ENCODE measurements at regions not wholly inside any gene's neighbourhood (a gene's known extent, or its start where the extent isn't known, plus 50 kb on each side); places are given as distances from the start of the nearest gene placed in this dataset.
"Not testable (repeated sequence)": the region's sequence is repeated elsewhere in the genome, so short reads cannot be mapped to it uniquely, and the experiment has no call there.

DNA sequence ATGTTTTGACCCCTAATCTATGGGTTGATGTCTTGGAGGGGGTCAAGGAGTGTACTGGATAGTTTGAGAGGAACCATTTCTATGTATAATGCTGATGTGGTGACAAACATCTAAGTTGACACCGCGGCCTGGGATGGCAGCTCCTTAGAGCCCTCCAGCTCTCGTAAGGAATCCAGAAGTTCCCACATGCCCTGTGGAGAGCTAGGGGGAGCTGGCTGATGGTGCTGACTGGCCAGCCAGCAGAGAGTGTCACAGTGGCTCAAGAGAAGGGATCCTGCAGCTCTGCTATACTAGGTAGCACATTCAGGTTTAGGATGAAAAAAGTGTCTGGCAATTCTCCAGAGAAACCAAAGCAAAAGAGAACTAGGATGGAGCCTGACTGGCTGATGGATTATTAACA lies 842.2 kb upstream of the VRK2 start:
- Histone ChIP-seq H3K36me3 (ENCODE audit: insufficient read depth, low read length) (no peaks in the 10 kb centered on the region), H3K9me3 (ENCODE audit: low read length) (no peaks in the 10 kb centered on the region), H3K4me3 (ENCODE audit: low read length) (no peak overlapping the region), H3K27me3 (ENCODE audit: insufficient read depth, low read length) (no peaks in the 10 kb centered on the region), H3K4me1 (ENCODE audit: insufficient read depth, low read length) (no peaks in the 10 kb centered on the region), H2AFZ (ENCODE audit: low read depth, low read length) (no peak overlapping the region)

DNA sequence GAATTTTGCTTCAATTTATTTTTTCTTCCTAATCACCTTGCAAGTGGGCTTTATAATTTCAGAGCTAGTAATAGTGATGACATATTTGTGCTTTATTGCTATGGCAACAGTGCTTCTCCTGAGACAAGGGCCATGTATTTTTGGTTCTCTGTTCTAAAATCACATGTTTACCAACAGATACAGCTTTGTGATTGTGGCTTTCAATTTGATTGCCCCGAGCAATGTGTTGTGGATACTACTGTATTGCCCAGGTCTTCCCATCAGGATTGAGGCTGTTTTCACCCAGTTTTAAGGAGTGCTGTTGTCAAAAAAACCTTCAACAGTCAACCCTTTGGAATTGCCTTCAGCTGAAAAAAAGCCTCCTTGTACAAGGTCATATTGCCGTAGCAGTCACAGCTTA lies 841.4 kb upstream of the VRK2 start:
- no peaks in the 10 kb centered on the region for H3K27me3 ChIP-seq (ENCODE audit: insufficient read depth, low read length)
- no peaks in the 10 kb centered on the region for H3K4me1 ChIP-seq (ENCODE audit: insufficient read depth, low read length)
- no peaks in the 10 kb centered on the region for H3K9me3 ChIP-seq (ENCODE audit: low read length)
- H2AFZ ChIP-seq (ENCODE audit: low read depth, low read length), result no peak overlapping the region
- H3K36me3 ChIP-seq (ENCODE audit: insufficient read depth, low read length), result no peaks in the 10 kb centered on the region
- no peak overlapping the region for H3K4me3 ChIP-seq (ENCODE audit: low read length)

DNA sequence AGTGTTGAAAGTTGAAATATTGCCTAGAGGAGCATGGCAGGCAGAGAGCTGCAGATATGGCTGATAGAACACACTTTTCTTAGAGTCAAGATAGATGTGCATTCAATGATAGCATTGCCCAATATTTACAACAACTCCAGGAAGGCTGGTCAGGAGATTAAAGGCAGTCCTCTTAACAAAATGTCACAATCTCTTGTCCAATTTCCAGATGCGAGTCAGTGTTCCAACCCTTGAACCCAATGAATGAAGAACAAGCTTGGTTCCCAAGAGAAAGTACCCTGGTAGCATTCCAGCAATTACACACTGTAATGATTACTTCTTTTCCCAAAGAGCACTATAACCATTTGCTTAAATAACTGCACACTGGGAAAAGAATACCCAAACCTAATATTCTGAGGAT lies 839.4 kb upstream of the VRK2 start:
- Histone ChIP-seq H3K4me1 (ENCODE audit: insufficient read depth, low read length) (no peaks in the 10 kb centered on the region), H3K9me3 (ENCODE audit: low read length) (no peaks in the 10 kb centered on the region), H3K4me3 (ENCODE audit: low read length) (no peak overlapping the region), H2AFZ (ENCODE audit: low read depth, low read length) (no peak overlapping the region), H3K36me3 (ENCODE audit: insufficient read depth, low read length) (no peaks in the 10 kb centered on the region), H3K27me3 (ENCODE audit: insufficient read depth, low read length) (no peaks in the 10 kb centered on the region)

DNA sequence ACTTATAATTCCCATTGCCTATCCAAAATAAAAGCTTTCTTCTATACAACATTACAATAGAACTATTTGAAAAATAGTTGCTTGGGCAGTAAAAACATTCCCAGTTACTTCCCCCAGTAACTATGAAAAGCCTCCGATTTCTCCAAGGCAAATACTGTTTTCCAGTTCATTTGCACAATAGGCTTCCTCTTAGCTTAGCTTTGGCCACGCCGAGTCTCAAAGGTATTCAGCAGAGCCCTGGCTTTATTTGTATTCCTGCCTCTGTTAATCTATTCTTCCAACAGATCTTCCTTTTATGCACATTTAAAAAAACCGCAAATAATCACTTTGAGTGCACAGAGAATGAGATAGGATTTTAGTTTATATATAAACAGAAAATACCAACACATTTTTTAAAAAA lies 836.8 kb upstream of the VRK2 start:
- Histone ChIP-seq H3K4me1 (ENCODE audit: insufficient read depth, low read length) (no peaks in the 10 kb centered on the region), H3K36me3 (ENCODE audit: insufficient read depth, low read length) (no peaks in the 10 kb centered on the region), H2AFZ (ENCODE audit: low read depth, low read length) (no peak overlapping the region), H3K27me3 (ENCODE audit: insufficient read depth, low read length) (no peaks in the 10 kb centered on the region), H3K9me3 (ENCODE audit: low read length) (no peaks in the 10 kb centered on the region), H3K4me3 (ENCODE audit: low read length) (no peak overlapping the region)

DNA sequence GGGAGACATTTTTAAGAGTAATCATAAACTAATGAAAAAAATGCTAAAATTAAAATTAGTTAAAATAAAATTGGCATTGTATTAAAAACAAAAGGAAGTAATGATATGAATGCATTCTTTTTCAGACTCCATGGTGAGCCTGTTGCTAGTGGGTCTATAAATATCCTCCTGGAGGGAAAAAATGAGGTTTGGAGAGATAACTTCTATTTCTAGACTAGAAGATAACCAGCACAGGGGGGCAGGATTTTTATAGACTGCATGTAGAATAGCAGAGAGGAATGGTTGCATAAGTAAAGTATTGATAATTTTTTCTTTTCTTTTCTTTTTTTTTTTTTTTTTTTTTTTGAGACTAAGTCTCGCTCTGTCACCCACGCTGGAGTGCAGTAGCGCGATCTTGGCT lies 835.8 kb upstream of the VRK2 start:
- H2AFZ ChIP-seq (ENCODE audit: low read depth, low read length), result no peak overlapping the region
- no peaks in the 10 kb centered on the region for H3K4me1 ChIP-seq (ENCODE audit: insufficient read depth, low read length)
- H3K4me3 ChIP-seq (ENCODE audit: low read length), result no peak overlapping the region
- H3K36me3 ChIP-seq (ENCODE audit: insufficient read depth, low read length), result no peaks in the 10 kb centered on the region
- no peaks in the 10 kb centered on the region for H3K9me3 ChIP-seq (ENCODE audit: low read length)
- no peaks in the 10 kb centered on the region for H3K27me3 ChIP-seq (ENCODE audit: insufficient read depth, low read length)

DNA sequence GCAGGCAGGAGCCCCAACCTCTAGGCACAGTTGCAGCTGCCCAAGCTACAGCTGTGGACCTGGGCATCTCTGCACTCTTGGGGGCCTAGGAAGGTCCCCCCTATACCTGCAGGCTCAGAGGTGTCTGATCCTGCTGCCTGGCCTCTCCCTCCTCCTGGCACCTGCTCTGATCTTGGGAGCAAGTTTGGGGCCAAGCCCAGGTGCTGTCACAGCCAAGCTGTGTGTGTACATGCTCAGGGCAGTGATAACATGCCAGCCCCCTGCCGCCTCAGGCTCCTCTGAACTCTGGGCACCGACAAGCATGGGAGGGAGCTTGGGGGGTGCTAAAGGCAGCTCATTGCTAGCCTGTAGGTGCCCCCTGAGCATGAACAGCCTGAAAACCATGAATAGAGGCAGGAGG lies 829.6 kb upstream of the VRK2 start:
- no peak overlapping the region for H2AFZ ChIP-seq (ENCODE audit: low read depth, low read length)
- H3K9me3 ChIP-seq (ENCODE audit: low read length), result no peaks in the 10 kb centered on the region
- H3K4me3 ChIP-seq (ENCODE audit: low read length), result no peak overlapping the region
- H3K36me3 ChIP-seq (ENCODE audit: insufficient read depth, low read length), result no peaks in the 10 kb centered on the region
- H3K4me1 ChIP-seq (ENCODE audit: insufficient read depth, low read length), result no peaks in the 10 kb centered on the region
- H3K27me3 ChIP-seq (ENCODE audit: insufficient read depth, low read length), result no peaks in the 10 kb centered on the region

DNA sequence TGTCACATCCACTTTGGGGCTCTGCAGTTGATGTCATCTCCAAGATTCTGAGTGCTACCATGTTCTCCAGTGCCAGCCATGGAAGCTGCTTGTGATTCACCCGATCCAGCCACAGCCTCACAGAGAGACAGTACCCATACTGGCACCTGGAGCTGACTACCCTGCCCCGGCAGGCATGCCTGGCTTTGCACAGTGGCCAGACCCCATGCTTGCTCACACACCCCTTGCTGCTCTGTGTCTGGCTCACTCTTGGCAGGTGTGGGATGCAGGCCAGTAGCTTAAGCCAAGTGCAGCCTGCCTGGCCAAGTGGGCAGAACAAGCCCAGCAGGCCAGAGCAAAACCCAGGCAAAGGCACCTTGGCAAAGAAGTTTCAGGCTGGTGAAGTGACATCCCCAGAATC lies 828.4 kb upstream of the VRK2 start:
- Histone ChIP-seq H3K4me1 (ENCODE audit: insufficient read depth, low read length) (no peaks in the 10 kb centered on the region), H2AFZ (ENCODE audit: low read depth, low read length) (no peak overlapping the region), H3K36me3 (ENCODE audit: insufficient read depth, low read length) (no peaks in the 10 kb centered on the region), H3K27me3 (ENCODE audit: insufficient read depth, low read length) (no peaks in the 10 kb centered on the region), H3K9me3 (ENCODE audit: low read length) (no peaks in the 10 kb centered on the region), H3K4me3 (ENCODE audit: low read length) (no peak overlapping the region)

DNA sequence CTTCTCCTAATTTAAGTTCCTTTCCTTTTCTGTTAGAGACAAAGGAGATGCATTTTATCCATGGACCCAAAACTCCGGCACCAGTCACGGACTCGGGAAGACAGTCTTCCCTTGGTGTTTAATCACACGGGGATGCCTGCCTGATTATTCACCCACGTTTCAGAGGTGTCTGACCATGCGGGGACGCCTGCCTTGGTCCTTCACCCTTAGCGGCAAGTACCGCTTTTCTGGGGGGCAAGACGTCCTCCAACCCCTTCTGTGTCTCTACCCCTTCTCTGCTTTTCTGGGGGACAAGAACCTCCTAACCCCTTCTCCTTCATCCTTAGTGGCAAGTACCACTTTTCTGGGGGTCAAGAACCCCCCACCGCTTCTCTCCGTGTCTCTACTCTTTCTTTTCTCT lies 816.9 kb upstream of the VRK2 start:
- not testable (repeated sequence) for H3K27me3 ChIP-seq (ENCODE audit: insufficient read depth, low read length); H3K4me3 ChIP-seq (ENCODE audit: low read length); H3K4me1 ChIP-seq (ENCODE audit: insufficient read depth, low read length); H3K9me3 ChIP-seq (ENCODE audit: low read length); H3K36me3 ChIP-seq (ENCODE audit: insufficient read depth, low read length); H2AFZ ChIP-seq (ENCODE audit: low read depth, low read length)

DNA sequence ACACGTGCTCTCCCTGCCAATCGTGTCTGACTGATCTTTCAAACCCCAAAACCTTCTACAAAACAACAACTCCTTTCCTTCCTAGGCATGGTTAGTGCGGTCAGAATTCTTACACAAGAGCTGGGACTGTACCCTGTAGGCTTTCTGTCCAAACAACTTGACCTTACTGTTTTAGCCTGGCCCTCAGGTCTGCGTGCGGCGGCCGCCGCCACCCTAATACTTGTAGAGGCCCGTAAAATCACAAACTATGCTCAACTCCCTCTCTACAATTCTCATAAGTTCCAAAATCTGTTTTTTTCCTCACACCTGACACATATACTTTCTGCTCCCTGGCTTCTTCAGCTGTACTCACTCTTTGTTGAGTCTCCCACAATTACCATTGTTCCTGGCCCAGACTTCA lies 814.3 kb upstream of the VRK2 start:
- not testable (repeated sequence) for H3K27me3 ChIP-seq (ENCODE audit: insufficient read depth, low read length); H3K9me3 ChIP-seq (ENCODE audit: low read length); H3K4me3 ChIP-seq (ENCODE audit: low read length); H3K36me3 ChIP-seq (ENCODE audit: insufficient read depth, low read length); H2AFZ ChIP-seq (ENCODE audit: low read depth, low read length); H3K4me1 ChIP-seq (ENCODE audit: insufficient read depth, low read length)

DNA sequence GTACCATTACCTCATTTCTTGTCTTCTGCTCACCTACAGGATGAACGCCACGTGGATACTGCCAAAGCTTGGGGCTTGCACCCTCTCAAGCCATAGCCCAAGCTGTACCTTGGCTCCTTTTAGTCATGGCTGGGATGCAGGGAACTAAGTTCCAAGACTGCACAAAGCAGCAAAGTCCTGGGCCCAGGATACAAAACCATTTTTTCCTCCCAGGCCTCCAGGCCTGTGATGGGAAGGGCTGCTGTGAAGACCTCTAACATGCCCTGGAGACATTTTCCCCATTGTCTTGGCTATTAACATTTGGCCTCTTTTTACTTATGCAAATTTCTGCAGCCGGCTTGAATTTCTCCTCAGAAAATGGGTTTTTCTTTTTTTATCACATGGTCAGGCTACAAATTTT lies 795.1 kb upstream of the VRK2 start:
- H3K36me3 ChIP-seq (ENCODE audit: insufficient read depth, low read length); H3K27me3 ChIP-seq (ENCODE audit: insufficient read depth, low read length); H2AFZ ChIP-seq (ENCODE audit: low read depth, low read length); H3K4me1 ChIP-seq (ENCODE audit: insufficient read depth, low read length); H3K4me3 ChIP-seq (ENCODE audit: low read length); H3K9me3 ChIP-seq (ENCODE audit: low read length): not testable (repeated sequence)

DNA sequence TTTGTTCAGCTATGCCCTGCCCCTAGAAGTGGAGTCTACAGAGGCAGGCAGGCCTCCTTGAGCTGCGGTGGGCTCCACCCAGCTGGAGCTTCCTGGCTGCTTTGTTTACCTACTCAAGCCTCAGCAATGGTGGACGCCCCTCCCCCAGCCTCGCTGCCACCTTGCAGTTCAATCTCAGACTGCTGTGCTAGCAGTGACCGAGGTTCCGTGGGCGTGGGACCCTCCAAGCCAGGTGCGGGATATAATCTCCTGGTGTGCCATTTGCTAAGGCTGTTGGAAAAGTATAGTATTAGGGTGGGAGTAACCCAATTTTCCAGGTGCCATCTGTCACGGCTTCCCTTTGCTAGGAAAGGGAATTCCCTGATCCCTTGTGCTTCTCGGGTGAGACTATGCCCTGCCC lies 770.2 kb upstream of the VRK2 start:
- not testable (repeated sequence) for H2AFZ ChIP-seq (ENCODE audit: low read depth, low read length); H3K4me1 ChIP-seq (ENCODE audit: insufficient read depth, low read length); H3K27me3 ChIP-seq (ENCODE audit: insufficient read depth, low read length); H3K9me3 ChIP-seq (ENCODE audit: low read length); H3K36me3 ChIP-seq (ENCODE audit: insufficient read depth, low read length); H3K4me3 ChIP-seq (ENCODE audit: low read length)

DNA sequence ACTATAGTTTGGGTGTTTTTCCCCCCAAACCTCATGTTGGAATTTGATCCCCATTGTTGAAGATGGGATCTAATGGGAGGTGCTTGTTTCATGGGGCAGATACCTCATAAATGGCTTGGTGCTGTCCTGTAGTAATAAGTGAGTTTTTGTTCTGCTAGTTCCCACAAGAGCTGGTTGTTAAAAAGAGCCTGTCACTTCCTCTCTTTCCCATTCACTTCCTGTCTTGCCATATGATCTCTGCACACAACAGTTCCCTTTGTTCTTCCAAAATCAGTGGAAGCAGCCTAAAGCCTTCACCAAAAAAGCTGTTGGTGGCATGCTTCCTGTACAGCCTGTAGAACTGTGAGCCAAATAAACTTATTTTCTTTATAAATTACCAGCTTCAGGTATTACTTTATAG lies 768.2 kb upstream of the VRK2 start:
- Histone ChIP-seq H2AFZ (ENCODE audit: low read depth, low read length) (no peak overlapping the region), H3K27me3 (ENCODE audit: insufficient read depth, low read length) (no peaks in the 10 kb centered on the region), H3K9me3 (ENCODE audit: low read length) (no peaks in the 10 kb centered on the region), H3K36me3 (ENCODE audit: insufficient read depth, low read length) (no peaks in the 10 kb centered on the region), H3K4me3 (ENCODE audit: low read length) (no peak overlapping the region), H3K4me1 (ENCODE audit: insufficient read depth, low read length) (no peaks in the 10 kb centered on the region)

DNA sequence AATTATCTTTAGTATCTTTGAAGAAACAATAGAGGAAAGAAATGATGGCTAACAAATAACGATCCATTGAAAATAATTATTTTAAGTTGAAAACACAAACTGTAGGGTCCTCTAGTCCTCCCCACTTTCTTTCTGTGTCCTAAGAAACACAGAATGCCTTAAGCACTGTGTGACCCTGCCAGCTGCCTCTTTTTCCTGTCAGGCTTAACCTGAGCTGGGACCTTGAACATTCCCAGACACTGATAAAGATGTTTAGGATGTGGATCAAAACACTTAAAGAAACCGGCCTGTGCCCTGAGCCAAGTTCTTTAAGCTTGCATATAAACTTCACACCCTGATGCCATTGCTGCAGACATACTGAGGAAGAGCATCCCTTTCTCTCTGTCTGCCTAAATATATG lies 755.4 kb upstream of the VRK2 start:
- no peaks in the 10 kb centered on the region for H3K9me3 ChIP-seq (ENCODE audit: low read length)
- H3K4me3 ChIP-seq (ENCODE audit: low read length), result no peak overlapping the region
- H3K27me3 ChIP-seq (ENCODE audit: insufficient read depth, low read length), result no peaks in the 10 kb centered on the region
- H3K36me3 ChIP-seq (ENCODE audit: insufficient read depth, low read length), result no peaks in the 10 kb centered on the region
- H2AFZ ChIP-seq (ENCODE audit: low read depth, low read length), result no peak overlapping the region
- no peaks in the 10 kb centered on the region for H3K4me1 ChIP-seq (ENCODE audit: insufficient read depth, low read length)

DNA sequence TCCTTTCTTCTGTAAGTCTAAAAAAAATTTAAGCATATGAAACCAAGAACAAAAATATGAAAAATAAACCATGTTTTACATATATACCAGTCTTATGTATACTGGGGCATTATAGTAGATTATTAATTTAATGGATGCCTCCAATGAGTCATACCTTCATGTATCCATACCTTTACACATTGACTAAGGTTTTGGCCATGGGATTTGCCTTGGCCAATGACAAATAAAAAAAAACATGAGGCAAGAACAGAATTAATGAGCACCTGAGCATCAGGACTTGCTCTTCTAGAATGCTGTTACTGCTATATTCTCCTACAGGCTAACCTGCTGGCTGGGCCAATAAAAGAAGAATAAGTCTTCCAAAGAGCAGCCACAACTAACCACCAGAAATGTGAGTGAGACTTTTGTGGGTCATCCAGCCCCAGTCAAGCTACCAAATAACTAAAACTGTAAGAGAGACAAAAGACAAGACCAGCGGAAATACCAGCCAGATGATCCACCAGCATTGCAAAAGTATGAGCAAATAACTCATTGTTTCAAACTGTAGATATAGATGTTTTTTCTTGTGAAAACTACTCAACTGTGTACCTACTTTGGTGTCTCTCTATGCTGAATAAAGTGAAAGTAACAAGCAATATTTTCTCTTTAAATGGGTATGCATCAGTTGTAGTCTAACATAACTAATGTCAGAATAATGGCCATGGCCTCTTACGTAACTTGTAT lies 749.6 kb upstream of the VRK2 start:
- Histone ChIP-seq H3K27me3 (ENCODE audit: insufficient read depth, low read length) (no peaks in the 10 kb centered on the region), H3K36me3 (ENCODE audit: insufficient read depth, low read length) (no peaks in the 10 kb centered on the region), H3K9me3 (ENCODE audit: low read length) (no peaks in the 10 kb centered on the region), H3K4me1 (ENCODE audit: insufficient read depth, low read length) (no peaks in the 10 kb centered on the region), H3K4me3 (ENCODE audit: low read length) (no peak overlapping the region), H2AFZ (ENCODE audit: low read depth, low read length) (no peak overlapping the region)
